Upper lobe of left lung (tissue), 6 donors: ENCODE measurements at regions not wholly inside any gene's neighbourhood (a gene's known extent, or its start where the extent isn't known, plus 50 kb on each side); places are given as distances from the start of the nearest gene placed in this dataset.
A peak's percentile ranks its signal among the peaks of the same experiment; 100 is the strongest.

Experiments used
- ATAC-seq, 2 donors: fragments of 200-7000 bp; cut with Tn5 transposase; one replicate each; pipeline ENCODE4 v1.9.1; 2022; ENCODE audit warnings: mild to moderate bottlenecking in 2 of 2, moderate library complexity in 2 of 2; ENCODE audit not compliant: low FRiP score in 2 of 2
- DNase-seq, 2 donors: peaks; one replicate each; pipeline ENCODE4 v3.0.0-alpha.2; 2019 to 2020
- H3K27ac ChIP-seq, 4 donors: fragments of 200-600 bp; sonication (generic); one replicate each; pipeline ENCODE4 v1.5.1; 2016 to 2019
- H3K27me3 ChIP-seq, 4 donors: fragments of 200-600 bp; sonication (generic); one replicate each; pipeline ENCODE4 v1.5.1; 2017 to 2019
- H3K36me3 ChIP-seq, 4 donors: fragments of 200-600 bp; sonication (generic); one replicate each; pipeline ENCODE4 v1.5.1; 2016 to 2019
- H3K4me1 ChIP-seq, 4 donors: fragments of 200-600 bp; sonication (generic); one replicate each; pipeline ENCODE4 v1.5.1; 2018 to 2019
- H3K4me3 ChIP-seq, 4 donors: fragments of 200-600 bp; sonication (generic); one replicate each; pipeline ENCODE4 v1.5.1; 2017 to 2019; ENCODE audit warnings: mild to moderate bottlenecking in 2 of 4, moderate library complexity in 1 of 4
- H3K9me3 ChIP-seq, 4 donors: fragments of 200-600 bp; sonication (generic); one replicate each; pipeline ENCODE4 v1.5.1; 2018 to 2019
- CTCF ChIP-seq, 6 experiments: fragments of 450-650 bp in 4 of 6; fragments of 200-600 bp in 2 of 6; sonication (generic) in 2 of 6; IDR thresholded peaks; one replicate each; pipeline ENCODE4 v1.5.1; 2016 to 2019; ENCODE audit warnings: antibody characterized with exemption in 6 of 6
- EP300 ChIP-seq, 4 donors: sonication (generic); formaldehyde crosslinking; IDR thresholded peaks; one replicate each; pipeline ENCODE4 v1.5.1; 2017; ENCODE audit warnings: antibody characterized with exemption in 4 of 4, control low read depth in 2 of 4
- POLR2A ChIP-seq, 4 donors: fragments of 450-650 bp; IDR thresholded peaks; one replicate each; pipeline ENCODE4 v1.5.1; 2016 to 2017; ENCODE audit warnings: antibody characterized with exemption in 4 of 4, mild to moderate bottlenecking in 2 of 4
- POLR2AphosphoS5 ChIP-seq, 2 donors: sonication (generic); formaldehyde crosslinking; IDR thresholded peaks; one replicate each; pipeline ENCODE4 v1.5.1; 2017; ENCODE audit warnings: antibody characterized with exemption in 2 of 2
- WGBS, 2 donors: methylation state at CpG; one replicate each; pipeline ENCODE4 v1.1.5; 2017 to 2018; 5-methylcytosine and 5-hydroxymethylcytosine counted together
- donor health status: DM: no; HTN: no; CAD: no; lungs with moderate emphysema.
- donor health status: DM: no; HTN: yes; CAD: no; lungs with severe emphysema.

- Histone ChIP-seq H3K27ac (no peak overlapping the region), H3K4me3 (no peak overlapping the region), H3K36me3 (no peaks in the 10 kb centered on the region), H3K9me3 (no peaks in the 10 kb centered on the region), H3K4me1 (no peaks in the 10 kb centered on the region), H3K27me3 (no peaks in the 10 kb centered on the region)
- WGBS, 2 donors, result 87 to 100% methylated on average over 1 of the region's 1 CpG
- ATAC-seq, result no peak
- no peak for DNase-seq
- no peak for TF ChIP-seq CTCF (IDR thresholded peaks at IDR 0.05)
- no peak for TF ChIP-seq POLR2A (IDR thresholded peaks at IDR 0.05)
- TF ChIP-seq POLR2AphosphoS5 (IDR thresholded peaks at IDR 0.05), result no peak
- no peak for TF ChIP-seq EP300 (IDR thresholded peaks at IDR 0.05)
Observed at GRCh38 chr20:58154113-58154512, 74.3 kb downstream of the ANKRD60 start.

GRCh38 chr20:58153121-58153520 is 75.3 kb downstream of the ANKRD60 start:
- no peak for DNase-seq

GRCh38 chr20:58150772-58151171 is 77.7 kb downstream of the ANKRD60 start:
- no peaks in the 10 kb centered on the region for H3K27me3 ChIP-seq
- no peaks in the 10 kb centered on the region for H3K4me1 ChIP-seq
- H3K27ac ChIP-seq, result no peak overlapping the region
- TF ChIP-seq POLR2AphosphoS5 (IDR thresholded peaks at IDR 0.05) (no peak), EP300 (IDR thresholded peaks at IDR 0.05) (no peak), POLR2A (IDR thresholded peaks at IDR 0.05) (peak in 1 of 4 donors; percentile 28)
- WGBS, 2 donors, result 18 to 31% methylated on average over 16 to 30 of the region's 31 CpGs
- no peaks in the 10 kb centered on the region for H3K9me3 ChIP-seq
- H3K36me3 ChIP-seq, result no peaks in the 10 kb centered on the region
- peak in 1 of 2 donors; percentile 63 for DNase-seq
- no peak overlapping the region for H3K4me3 ChIP-seq
- no peak for ATAC-seq

More at GRCh38 chr20:58153121-58153520, 75.3 kb downstream of the ANKRD60 start:
- ATAC-seq, result no peak
- Histone ChIP-seq H3K4me1 (no peaks in the 10 kb centered on the region), H3K4me3 (no peak overlapping the region), H3K9me3 (no peaks in the 10 kb centered on the region), H3K36me3 (no peaks in the 10 kb centered on the region), H3K27ac (no peak overlapping the region), H3K27me3 (no peaks in the 10 kb centered on the region)
- WGBS, 2 donors, result 55 to 68% methylated on average over 11 of the region's 11 CpGs
- TF ChIP-seq CTCF (IDR thresholded peaks at IDR 0.05), result no peak
- TF ChIP-seq POLR2AphosphoS5 (IDR thresholded peaks at IDR 0.05), result no peak
- TF ChIP-seq EP300 (IDR thresholded peaks at IDR 0.05), result no peak
- no peak for TF ChIP-seq POLR2A (IDR thresholded peaks at IDR 0.05)

GRCh38 chr20:58149437-58150091 is 78.9 kb downstream of the ANKRD60 start:
- WGBS, 2 donors, result 74 to 78% methylated on average over 5 of the region's 5 CpGs
- H3K36me3 ChIP-seq, result no peaks in the 10 kb centered on the region
- H3K9me3 ChIP-seq, result no peaks in the 10 kb centered on the region
- no peak for DNase-seq
- H3K4me3 ChIP-seq, result no peak overlapping the region
- no peaks in the 10 kb centered on the region for H3K4me1 ChIP-seq
- peak in 1 of 2 donors; percentile 9 for ATAC-seq
- TF ChIP-seq POLR2A (IDR thresholded peaks at IDR 0.05) (no peak), EP300 (IDR thresholded peaks at IDR 0.05) (no peak)
- no peaks in the 10 kb centered on the region for H3K27me3 ChIP-seq
- no peak overlapping the region for H3K27ac ChIP-seq

- ATAC-seq (no peak), DNase-seq (no peak)
- no peaks in the 10 kb centered on the region for H3K4me1 ChIP-seq
- H3K27ac ChIP-seq, result no peak overlapping the region
- 60 to 63% methylated on average over 8 of the region's 8 CpGs for WGBS, 2 donors
- H3K27me3 ChIP-seq, result no peaks in the 10 kb centered on the region
- TF ChIP-seq CTCF (IDR thresholded peaks at IDR 0.05) (no peak), POLR2A (IDR thresholded peaks at IDR 0.05) (no peak), EP300 (IDR thresholded peaks at IDR 0.05) (no peak), POLR2AphosphoS5 (IDR thresholded peaks at IDR 0.05) (no peak)
- no peaks in the 10 kb centered on the region for H3K9me3 ChIP-seq
- H3K4me3 ChIP-seq, result no peak overlapping the region
- no peaks in the 10 kb centered on the region for H3K36me3 ChIP-seq
Observed at GRCh38 chr20:58148891-58149290, 79.6 kb downstream of the ANKRD60 start.
